GM13977 (cell line): ENCODE measurements at regions not wholly inside any gene's neighbourhood (a gene's known extent, or its start where the extent isn't known, plus 50 kb on each side); places are given as distances from the start of the nearest gene placed in this dataset.

Experiments
- DNase-seq: peaks from one replicate; pipeline ENCODE4 v3.0.0; 2012; ENCODE audit warnings: low spot score
- CTCF ChIP-seq: IDR thresholded peaks from 2 replicates; pipeline ENCODE4 v1.5.1; 2012; ENCODE audit warnings: mild to moderate bottlenecking, control low read depth; ENCODE audit not compliant: insufficient read depth; ENCODE audit errors: extremely low read depth, missing control alignments
- in situ Hi-C: fragments of 300-500 bp; cut with MboI; formaldehyde crosslinking; loops from one replicate; pipeline ENCODE4 v1.12.0; 2022; ENCODE audit warnings: low sequenced_read_pairs, low pct_unique_long_range_greater_than_20kb, mixed read lengths, inconsistent platforms; ENCODE audit not compliant: unreplicated experiment

- in situ Hi-C loops, result no loop called here
Observed at GRCh38 chr13:105037110-105037509, 1498.4 kb downstream of the EFNB2 start.

GRCh38 chr13:105035092-105035491 is 1500.4 kb downstream of the EFNB2 start:
- DNase-seq, result no peak
- in situ Hi-C loops, result no loop called here
- TF ChIP-seq CTCF, result no peak

More at GRCh38 chr13:105037110-105037509, 1498.4 kb downstream of the EFNB2 start:
- no peak for TF ChIP-seq CTCF
- DNase-seq, result no peak

- in situ Hi-C loops, result no loop called here
- no peak for TF ChIP-seq CTCF
- no peak for DNase-seq
Observed at GRCh38 chr13:105033999-105034398, 1501.5 kb downstream of the EFNB2 start.

DNA sequence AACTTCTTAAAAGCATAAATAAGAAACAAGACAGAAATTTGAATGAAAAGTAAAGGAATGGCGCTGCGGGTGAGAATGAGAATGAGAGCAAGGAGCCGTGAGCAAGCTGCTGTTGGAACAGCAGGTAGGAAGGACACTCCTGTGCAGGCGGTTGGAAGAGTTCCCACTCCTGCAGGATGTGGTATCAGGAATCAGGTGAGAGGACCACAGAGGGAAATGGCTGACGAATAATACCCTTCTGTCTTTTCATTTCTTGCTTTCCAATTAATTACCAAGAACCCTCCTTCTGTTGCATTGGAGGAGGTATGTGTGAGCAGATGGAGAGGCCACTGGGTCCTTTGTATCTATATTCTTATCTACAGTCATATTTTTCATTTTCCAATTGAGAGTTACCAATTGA is 1504.2 kb downstream of the EFNB2 start:
- in situ Hi-C loops, result no loop called here
- no peak for TF ChIP-seq CTCF
- DNase-seq, result no peak

- no peak for DNase-seq
- in situ Hi-C loops, result no loop called here
- no peak for TF ChIP-seq CTCF
Observed at GRCh38 chr13:105030851-105031250, 1504.6 kb downstream of the EFNB2 start.

DNA sequence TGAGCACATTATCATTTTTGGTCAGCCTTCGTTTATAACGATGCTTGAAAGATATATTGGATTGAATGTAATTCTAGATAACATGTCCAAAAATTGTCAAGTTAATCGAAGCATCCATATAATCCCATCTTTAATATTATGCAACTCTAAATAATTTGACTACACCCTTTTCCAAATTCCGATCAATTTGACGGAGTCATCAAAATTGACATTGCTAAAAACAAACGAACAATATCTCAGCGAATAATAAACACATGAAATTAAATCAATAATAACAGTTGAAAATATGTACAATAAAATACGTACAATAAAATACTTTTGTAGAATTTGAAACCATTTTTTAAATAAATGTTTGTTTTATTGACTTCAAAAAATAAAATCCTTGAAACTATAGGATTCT is 1516.4 kb downstream of the EFNB2 start:
- in situ Hi-C loops, result no loop called here
- DNase-seq, result no peak
- no peak for TF ChIP-seq CTCF

DNA sequence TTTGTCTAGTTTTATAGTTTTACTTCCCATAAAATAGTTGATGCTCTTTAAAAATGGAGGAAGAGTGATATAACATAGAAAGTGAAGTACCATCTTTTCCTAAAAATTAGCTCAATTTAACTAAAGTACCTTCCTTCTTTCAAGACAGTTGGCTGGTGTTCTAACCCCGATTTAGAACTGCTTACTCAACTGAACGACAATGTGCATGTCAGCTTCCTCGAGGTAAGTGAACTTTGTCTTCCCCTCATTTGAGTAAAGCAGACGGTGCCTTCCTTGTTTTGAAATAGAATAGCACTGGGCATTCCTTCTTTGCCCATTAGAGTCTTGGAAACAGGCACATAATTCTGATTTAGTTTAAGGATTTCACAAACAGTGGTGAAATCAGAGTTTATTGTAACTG is 1519.2 kb downstream of the EFNB2 start:
- DNase-seq, result no peak
- in situ Hi-C loops, result no loop called here

More for the DNA sequence above, 1519.2 kb downstream of the EFNB2 start:
- no peak for TF ChIP-seq CTCF
